GM12892 (cell line): ENCODE measurements at regions not wholly inside any gene's neighbourhood (a gene's known extent, or its start where the extent isn't known, plus 50 kb on each side); places are given as distances from the start of the nearest gene placed in this dataset.

Experiments
- POLR2A ChIP-seq: IDR thresholded peaks from 2 replicates; pipeline ENCODE4 v1.6.1; 2011; ENCODE audit warnings: low read depth, low read length, control low read depth
- POLR2AphosphoS5 ChIP-seq: IDR thresholded peaks from 2 replicates; pipeline ENCODE4 v1.6.1; 2011; ENCODE audit warnings: low read depth, low read length, control low read depth
- TAF1 ChIP-seq: IDR thresholded peaks from 2 replicates; pipeline ENCODE4 v1.6.1; 2011; ENCODE audit warnings: low read depth, mild to moderate bottlenecking, control low read depth, low read length, borderline replicate concordance

GRCh38 chr4:129220254-129220653, 124.3 kb downstream of the C4orf33 start:
- TF ChIP-seq POLR2AphosphoS5, result no peak
- no peak for TF ChIP-seq POLR2A
- no peak for TF ChIP-seq TAF1
